HepG2 (cell line): ENCODE measurements at regions not wholly inside any gene's neighbourhood (a gene's known extent, or its start where the extent isn't known, plus 50 kb on each side); places are given as distances from the start of the nearest gene placed in this dataset.
A peak's percentile ranks its signal among the peaks of the same experiment; 100 is the strongest.

Experiments
- ATAC-seq: fragments of 200-7000 bp; cut with Tn5 transposase; 3 replicates; pipeline ENCODE4 v1.9.1; 2020; ENCODE audit warnings: mild to moderate bottlenecking, moderate library complexity
- BruUV-seq: library from RNA; stranded (reverse); fragments of 400-500 nt; replicated peaks from 2 replicates; lab custom pipeline; 2021; lab: Mats Ljungman, UMichigan
- CTCF ChIA-PET: fragments of 300-600 bp; formaldehyde crosslinking; extraction: SDS; loops from one replicate; lab custom pipeline; 2021; ENCODE audit warnings: low total read pairs, inconsistent platforms, low intra/inter-chr PET ratio; lab: Yijun Ruan, JAX
- POLR2A ChIA-PET: fragments of 350-600 bp; sonication (Branson Sonifier 250); formaldehyde crosslinking; loops from one replicate; lab custom pipeline; 2020; ENCODE audit warnings: antibody characterized with exemption, inconsistent platforms; lab: Yijun Ruan, JAX
- DNase-seq: peaks from one replicate; pipeline ENCODE4 v3.0.0-alpha.2; 2015; ENCODE audit warnings: low spot score
- FAIRE-seq: peaks from 3 replicates; lab custom pipeline; 2011; peaks lifted over from hg19 to GRCh38; lab: Jason Lieb, UNC
- H2AFZ ChIP-seq: one replicate; pipeline ENCODE4 v1.6.1; 2011; ENCODE audit warnings: low read length, inconsistent platforms
- H3K27ac ChIP-seq: fragments of 300-600 bp; 3 replicates; pipeline ENCODE4 v1.8.0; 2011; ENCODE audit warnings: mixed run types, mild to moderate bottlenecking, mixed read lengths, low read length, inconsistent platforms; ENCODE audit not compliant: insufficient read depth; ENCODE audit errors: extremely low read length
- H3K27me3 ChIP-seq, 2 experiments: fragments of 200-600 bp in 1 of 2; 2 replicates in 1 of 2; 3 replicates in 1 of 2; pipeline versions ENCODE4 v1.6.0 to v1.8.0; 2011; ENCODE audit warnings: low read length in 2 of 2, mild to moderate bottlenecking in 2 of 2, moderate library complexity in 2 of 2, inconsistent platforms in 1 of 2; ENCODE audit not compliant: insufficient read depth in 2 of 2, control insufficient read depth in 1 of 2
- H3K36me3 ChIP-seq, 2 experiments: fragments of 200-600 bp in 1 of 2; replicated peaks in 1 of 2; 2 replicates in 1 of 2; 3 replicates in 1 of 2; pipeline versions ENCODE4 v1.5.1 to v1.8.0; 2011; ENCODE audit warnings: low read length in 2 of 2, inconsistent platforms in 1 of 2; ENCODE audit not compliant: insufficient read depth in 2 of 2, control insufficient read depth in 1 of 2
- H3K4me1 ChIP-seq: 2 replicates; pipeline ENCODE4 v1.5.1; 2012; ENCODE audit warnings: low read length, inconsistent platforms; ENCODE audit not compliant: insufficient read depth
- H3K4me2 ChIP-seq: 2 replicates; pipeline ENCODE4 v1.6.0; 2011; ENCODE audit warnings: low read depth, low read length, inconsistent platforms
- H3K4me3 ChIP-seq, 3 experiments: fragments of 200-600 bp in 1 of 3; sonication (generic), shearing (Covaris generic) in 1 of 3; replicated peaks in 1 of 3; 2 replicates each; pipeline ENCODE4 v1.5.1; 2011 to 2016; ENCODE audit warnings: low read length in 3 of 3, inconsistent platforms in 2 of 3, low read depth in 2 of 3, mild to moderate bottlenecking in 2 of 3, control low read depth in 1 of 3, mixed read lengths in 1 of 3; ENCODE audit not compliant: insufficient read depth in 1 of 3
- H3K79me2 ChIP-seq: one replicate; pipeline ENCODE4 v1.6.1; 2011; ENCODE audit warnings: low read length, inconsistent platforms; ENCODE audit not compliant: insufficient read depth
- H3K9ac ChIP-seq: 2 replicates; pipeline ENCODE4 v1.6.0; 2011; ENCODE audit warnings: mild to moderate bottlenecking, low read depth, low read length, inconsistent platforms; ENCODE audit not compliant: insufficient read depth
- H3K9me3 ChIP-seq: 2 replicates; pipeline ENCODE4 v1.5.1; 2012; ENCODE audit warnings: mild to moderate bottlenecking, low read length
- H4K20me1 ChIP-seq: 2 replicates; pipeline ENCODE4 v1.6.0; 2011; ENCODE audit warnings: inconsistent platforms, mild to moderate bottlenecking, low read length, moderate library complexity; ENCODE audit not compliant: insufficient read depth
- IRF1 ChIP-seq: sonication (generic); formaldehyde crosslinking; IDR thresholded peaks from 2 replicates; pipeline ENCODE4 v1.4.0; 2020; ENCODE audit warnings: low read depth, mild to moderate bottlenecking, missing genetic modification reagents
- RXRA ChIP-seq: sonication (generic); formaldehyde crosslinking; IDR thresholded peaks from 2 replicates; pipeline ENCODE4 v1.5.1; 2020; ENCODE audit warnings: missing genetic modification reagents
- ZBTB37 ChIP-seq: sonication (generic); formaldehyde crosslinking; IDR thresholded peaks from 2 replicates; pipeline ENCODE4 v1.4.0; 2020; ENCODE audit warnings: mild to moderate bottlenecking, missing genetic modification reagents
- ZNF547 ChIP-seq: sonication (generic); formaldehyde crosslinking; IDR thresholded peaks from 2 replicates; pipeline ENCODE4 v1.5.1; 2020; ENCODE audit warnings: mild to moderate bottlenecking, missing genetic modification reagents
- ZNF761 ChIP-seq: sonication (generic); formaldehyde crosslinking; conservative IDR thresholded peaks from 2 replicates; pipeline ENCODE4 v1.4.0; 2020; ENCODE audit warnings: mild to moderate bottlenecking, missing genetic modification reagents
- whole genome bisulfite sequencing: methylation state at CpG from one replicate; pipeline ENCODE4 v1.1.6; 2017; ENCODE audit warnings: low lambda C conversion rate; 5-methylcytosine and 5-hydroxymethylcytosine counted together
- in situ Hi-C: cut with HindIII; loops from 2 replicates; pipeline ENCODE4 v1.10.0; 2017; ENCODE audit warnings: low pct_unique_long_range_greater_than_20kb; ENCODE audit not compliant: extremely low pct_ligation_motif_present
- intact Hi-C: fragments of 100-400 bp; cut with micrococcal nuclease; formaldehyde crosslinking; loops from one replicate; pipeline ENCODE4 v1.10.0; 2022; ENCODE audit not compliant: unreplicated experiment

GRCh38 chr1:227469708-227470107 lies 93.6 kb upstream of the ZNF678 start (continued):
- no peak for TF ChIP-seq ZBTB37
- TF ChIP-seq, all 625 proteins: peak for 0

GRCh38 chr1:227466039-227466645 lies 97.2 kb upstream of the ZNF678 start:
- Histone ChIP-seq H3K27me3 (peaks cover 0 to 16% of the 10 kb centered on the region in 2 experiments; a peak in 1 of 5 replicates), H3K79me2 (no peaks in the 10 kb centered on the region), H4K20me1 (no peaks in the 10 kb centered on the region), H3K4me1 (no peaks in the 10 kb centered on the region), H3K4me2 (no peak overlapping the region), H3K9me3 (no peaks in the 10 kb centered on the region; the same call in 1 of the 2 replicates), H3K4me3 (no peak overlapping the region), H3K36me3 (no peaks in the 10 kb centered on the region), H2AFZ (no peak overlapping the region), H3K9ac (no peak overlapping the region), H3K27ac (no peak overlapping the region)
- BruUV-seq, result no TSS peak
- TF ChIP-seq ZNF547 (CRISPR knock-in tag), result no peak
- no peak for TF ChIP-seq ZNF761 (CRISPR knock-in tag)
- no peak for TF ChIP-seq RXRA (CRISPR knock-in tag)
- in situ Hi-C loops, result no loop called here
- ChIA-PET CTCF (no interaction called here), POLR2A (no interaction called here)
- no peak for FAIRE-seq
- WGBS, result 39% methylated on average over 5 of the region's 5 CpGs
- intact Hi-C loops, result no loop called here
- no peak for ATAC-seq
- DNase-seq, result no peak

- peak; percentile 73 for ATAC-seq
- CTCF ChIA-PET, result no interaction called here
- no peak for TF ChIP-seq IRF1 (CRISPR knock-in tag)
These were observed 98.1 kb upstream of the ZNF678 start for GRCh38 chr1:227465256-227465655.

More at GRCh38 chr1:227465256-227465655, 98.1 kb upstream of the ZNF678 start:
- Histone ChIP-seq H4K20me1 (no peaks in the 10 kb centered on the region), H3K4me2 (no peak overlapping the region), H3K27me3 (peaks cover 0 to 16% of the 10 kb centered on the region in 2 experiments; a peak in 1 of 5 replicates), H3K36me3 (no peaks in the 10 kb centered on the region), H3K9ac (no peak overlapping the region), H3K4me3 (no peak overlapping the region), H3K9me3 (no peaks in the 10 kb centered on the region), H3K4me1 (no peaks in the 10 kb centered on the region), H2AFZ (no peak overlapping the region), H3K79me2 (no peaks in the 10 kb centered on the region), H3K27ac (no peak overlapping the region)
- BruUV-seq, result no TSS peak
- 17% methylated on average over 5 of the region's 7 CpGs for WGBS
- intact Hi-C loops (no loop called here), in situ Hi-C loops (no loop called here)
- no peak for DNase-seq
- POLR2A ChIA-PET, result no interaction called here
- no peak for FAIRE-seq
